Renal cortex interstitium (tissue), 11 donors: ENCODE measurements at regions not wholly inside any gene's neighbourhood (a gene's known extent, or its start where the extent isn't known, plus 50 kb on each side); places are given as distances from the start of the nearest gene placed in this dataset.
A peak's percentile ranks its signal among the peaks of the same experiment; 100 is the strongest.
"Not testable (repeated sequence)": the region's sequence is repeated elsewhere in the genome, so short reads cannot be mapped to it uniquely, and the experiment has no call there.

Source experiments
- DNase-seq, 11 donors: peaks; one replicate each; pipeline ENCODE4 v3.0.0-alpha.2; 2013; ENCODE audit warnings: low read depth in 9 of 11, low spot score in 4 of 11; ENCODE audit errors: extremely low read depth in 1 of 11

GRCh38 chr3:70471464-70472342 lies 159.3 kb upstream of the MDFIC2 start:
- peak in 2 of 11 donors; percentile 4 to 14 for DNase-seq

GRCh38 chr3:70466096-70466495 lies 153.7 kb upstream of the MDFIC2 start:
- no peak for DNase-seq

- no peak for DNase-seq
These were observed 152.4 kb upstream of the MDFIC2 start for GRCh38 chr3:70464876-70465275.

- no peak for DNase-seq
These were observed 152.0 kb upstream of the MDFIC2 start for GRCh38 chr3:70464465-70464864.

GRCh38 chr3:70450220-70450619 lies 137.8 kb upstream of the MDFIC2 start:
- not testable (repeated sequence) for DNase-seq

GRCh38 chr3:70435422-70435821 lies 123.0 kb upstream of the MDFIC2 start:
- DNase-seq: not testable (repeated sequence)

GRCh38 chr3:70433091-70433490 lies 120.7 kb upstream of the MDFIC2 start:
- DNase-seq: no peak

- no peak for DNase-seq
These were observed 119.5 kb upstream of the MDFIC2 start for GRCh38 chr3:70431911-70432310.

GRCh38 chr3:70426071-70426470 lies 113.6 kb upstream of the MDFIC2 start:
- no peak for DNase-seq

- no peak for DNase-seq
These were observed 109.1 kb upstream of the MDFIC2 start for GRCh38 chr3:70421506-70421905.

GRCh38 chr3:70409018-70409417 lies 96.6 kb upstream of the MDFIC2 start:
- DNase-seq: no peak

- DNase-seq: no peak
These were observed 87.8 kb upstream of the MDFIC2 start for GRCh38 chr3:70400194-70400593.

GRCh38 chr3:70393881-70394612 lies 81.6 kb upstream of the MDFIC2 start:
- no peak for DNase-seq

- DNase-seq: no peak
These were observed 79.8 kb upstream of the MDFIC2 start for GRCh38 chr3:70392227-70392626.

GRCh38 chr3:70387889-70388288 lies 75.5 kb upstream of the MDFIC2 start:
- DNase-seq: no peak

- DNase-seq: no peak
These were observed 74.4 kb upstream of the MDFIC2 start for GRCh38 chr3:70386846-70387245.

- no peak for DNase-seq
These were observed 73.6 kb upstream of the MDFIC2 start for GRCh38 chr3:70386043-70386442.

- DNase-seq: no peak
These were observed 71.0 kb upstream of the MDFIC2 start for GRCh38 chr3:70383360-70383831.

- DNase-seq: no peak
These were observed 61.7 kb upstream of the MDFIC2 start for GRCh38 chr3:70374179-70374578.
